ENCODE measurements at regions not wholly inside any gene's neighbourhood (a gene's known extent, or its start where the extent isn't known, plus 50 kb on each side); places are given as distances from the start of the nearest gene placed in this dataset.

GRCh38 chr13:99053636-99054233, 75.9 kb upstream of the DOCK9 start:
- TF ChIP-seq, protein P1, sequence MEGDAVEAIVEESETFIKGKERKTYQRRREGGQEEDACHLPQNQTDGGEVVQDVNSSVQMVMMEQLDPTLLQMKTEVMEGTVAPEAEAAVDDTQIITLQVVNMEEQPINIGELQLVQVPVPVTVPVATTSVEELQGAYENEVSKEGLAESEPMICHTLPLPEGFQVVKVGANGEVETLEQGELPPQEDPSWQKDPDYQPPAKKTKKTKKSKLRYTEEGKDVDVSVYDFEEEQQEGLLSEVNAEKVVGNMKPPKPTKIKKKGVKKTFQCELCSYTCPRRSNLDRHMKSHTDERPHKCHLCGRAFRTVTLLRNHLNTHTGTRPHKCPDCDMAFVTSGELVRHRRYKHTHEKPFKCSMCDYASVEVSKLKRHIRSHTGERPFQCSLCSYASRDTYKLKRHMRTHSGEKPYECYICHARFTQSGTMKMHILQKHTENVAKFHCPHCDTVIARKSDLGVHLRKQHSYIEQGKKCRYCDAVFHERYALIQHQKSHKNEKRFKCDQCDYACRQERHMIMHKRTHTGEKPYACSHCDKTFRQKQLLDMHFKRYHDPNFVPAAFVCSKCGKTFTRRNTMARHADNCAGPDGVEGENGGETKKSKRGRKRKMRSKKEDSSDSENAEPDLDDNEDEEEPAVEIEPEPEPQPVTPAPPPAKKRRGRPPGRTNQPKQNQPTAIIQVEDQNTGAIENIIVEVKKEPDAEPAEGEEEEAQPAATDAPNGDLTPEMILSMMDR (IDR thresholded peaks at IDR 0.05; ENCODE audit: unreplicated experiment) = no peak
- Mint-ChIP-seq H3K27ac (ENCODE audit: unreplicated experiment) (no peak overlapping the region), H3K27me3 (ENCODE audit: unreplicated experiment) (no peaks in the 10 kb centered on the region), H3K9me3 (ENCODE audit: low read depth, unreplicated experiment) (no peaks in the 10 kb centered on the region), H3K36me3 (ENCODE audit: insufficient read depth, unreplicated experiment) (no peaks in the 10 kb centered on the region), H3K4me1 (ENCODE audit: low read depth, unreplicated experiment) (no peaks in the 10 kb centered on the region), H3K4me3 (ENCODE audit: low read depth, unreplicated experiment) (no peak overlapping the region)
- intact Hi-C loops (cut with micrococcal nuclease; ENCODE audit: unreplicated experiment) = no loop called here
- no peak for DNase-seq
- CTCF ChIA-PET = no interaction called here
- BruUV-seq (replicated peaks) = no TSS peak

DNA sequence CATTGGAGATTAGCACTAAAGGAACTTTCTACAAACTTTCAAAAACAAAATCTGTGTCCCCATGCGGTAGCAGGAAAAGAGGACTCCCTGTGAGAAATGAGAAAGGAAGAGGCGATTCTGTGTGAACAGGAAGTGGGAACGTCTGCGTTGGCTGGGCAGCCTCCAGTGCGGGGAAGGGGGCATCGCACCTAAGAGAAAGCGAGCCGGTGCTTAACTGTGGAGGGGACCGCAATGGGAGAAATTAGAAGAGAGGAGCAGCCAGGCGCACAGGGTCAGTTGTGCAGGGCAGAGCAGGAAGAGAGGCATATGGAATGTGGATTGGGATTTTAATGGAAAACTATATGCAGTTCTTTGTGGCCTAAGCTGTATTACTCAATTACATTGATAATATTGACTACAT, 77.4 kb upstream of the DOCK9 start:
- no peak overlapping the region for H3K27ac Mint-ChIP-seq (ENCODE audit: unreplicated experiment)
- H3K36me3 Mint-ChIP-seq (ENCODE audit: insufficient read depth, unreplicated experiment) = no peaks in the 10 kb centered on the region
- BruUV-seq (replicated peaks) = no TSS peak
- TF ChIP-seq, protein P1 (IDR thresholded peaks at IDR 0.05; ENCODE audit: unreplicated experiment) = no peak
- DNase-seq = no peak
- H3K4me1 Mint-ChIP-seq (ENCODE audit: low read depth, unreplicated experiment) = no peaks in the 10 kb centered on the region
- no peaks in the 10 kb centered on the region for H3K9me3 Mint-ChIP-seq (ENCODE audit: low read depth, unreplicated experiment)
- CTCF ChIA-PET = no interaction called here
- intact Hi-C loops (cut with micrococcal nuclease; ENCODE audit: unreplicated experiment) = no loop called here
- H3K4me3 Mint-ChIP-seq (ENCODE audit: low read depth, unreplicated experiment) = no peak overlapping the region
- no peaks in the 10 kb centered on the region for H3K27me3 Mint-ChIP-seq (ENCODE audit: unreplicated experiment)

DNA sequence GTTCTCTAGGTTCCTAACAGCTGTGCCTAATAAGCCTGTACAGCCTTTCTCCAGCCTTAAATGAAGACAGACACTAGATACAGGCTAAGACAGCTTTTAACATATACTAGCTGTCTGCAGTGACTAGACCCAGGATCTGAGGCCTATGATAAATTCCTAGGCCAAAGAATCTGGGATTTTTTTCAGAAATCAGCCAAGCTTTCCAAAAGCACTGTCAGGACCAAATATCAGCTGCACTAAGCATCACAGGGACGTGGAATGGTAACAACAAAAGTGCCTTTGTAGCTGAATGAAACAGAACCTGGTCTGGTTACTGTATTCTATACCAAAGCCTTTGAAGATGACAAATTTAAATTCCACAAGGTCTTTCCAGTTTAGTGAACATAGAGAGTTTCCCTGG, 77.9 kb upstream of the DOCK9 start:
- H3K27ac Mint-ChIP-seq (ENCODE audit: unreplicated experiment) = no peak overlapping the region
- CTCF ChIA-PET = no interaction called here
- H3K4me1 Mint-ChIP-seq (ENCODE audit: low read depth, unreplicated experiment) = no peaks in the 10 kb centered on the region
- DNase-seq = no peak
- TF ChIP-seq, protein P1 (IDR thresholded peaks at IDR 0.05; ENCODE audit: unreplicated experiment) = no peak
- no TSS peak for BruUV-seq (replicated peaks)
- intact Hi-C loops (cut with micrococcal nuclease; ENCODE audit: unreplicated experiment) = no loop called here
- H3K4me3 Mint-ChIP-seq (ENCODE audit: low read depth, unreplicated experiment) = no peak overlapping the region
- H3K27me3 Mint-ChIP-seq (ENCODE audit: unreplicated experiment) = no peaks in the 10 kb centered on the region
- no peaks in the 10 kb centered on the region for H3K9me3 Mint-ChIP-seq (ENCODE audit: low read depth, unreplicated experiment)
- no peaks in the 10 kb centered on the region for H3K36me3 Mint-ChIP-seq (ENCODE audit: insufficient read depth, unreplicated experiment)

GRCh38 chr13:99056381-99057014, 78.6 kb upstream of the DOCK9 start:
- Mint-ChIP-seq H3K4me1 (ENCODE audit: low read depth, unreplicated experiment) (no peaks in the 10 kb centered on the region), H3K27me3 (ENCODE audit: unreplicated experiment) (no peaks in the 10 kb centered on the region), H3K9me3 (ENCODE audit: low read depth, unreplicated experiment) (no peaks in the 10 kb centered on the region), H3K27ac (ENCODE audit: unreplicated experiment) (no peak overlapping the region), H3K4me3 (ENCODE audit: low read depth, unreplicated experiment) (no peak overlapping the region), H3K36me3 (ENCODE audit: insufficient read depth, unreplicated experiment) (no peaks in the 10 kb centered on the region)
- TF ChIP-seq, protein P1 (IDR thresholded peaks at IDR 0.05; ENCODE audit: unreplicated experiment) = no peak
- CTCF ChIA-PET = no interaction called here
- intact Hi-C loops (cut with micrococcal nuclease; ENCODE audit: unreplicated experiment) = no loop called here
- no TSS peak for BruUV-seq (replicated peaks)
- no peak for DNase-seq

All from Calu3 (cell line).